Type B pancreatic cell (in vitro differentiated cells): ENCODE measurements at regions not wholly inside any gene's neighbourhood (a gene's known extent, or its start where the extent isn't known, plus 50 kb on each side); places are given as distances from the start of the nearest gene placed in this dataset.
A peak's percentile ranks its signal among the peaks of the same experiment; 100 is the strongest.

ENCODE experiments used
- DNase-seq: peaks from one replicate; pipeline ENCODE4 v3.0.0; 2021; ENCODE audit warnings: mixed read lengths; ENCODE audit not compliant: unreplicated experiment; ENCODE audit errors: extremely low spot score
- H3K27ac Mint-ChIP-seq: 2 replicates; pipeline ENCODE4 v1.8.0; 2021; ENCODE audit warnings: mild to moderate bottlenecking, mixed read lengths
- H3K27me3 Mint-ChIP-seq: 2 replicates; pipeline ENCODE4 v1.8.0; 2021; ENCODE audit warnings: mixed read lengths
- H3K36me3 Mint-ChIP-seq: 2 replicates; pipeline ENCODE4 v1.8.0; 2021; ENCODE audit warnings: mixed read lengths
- H3K4me1 Mint-ChIP-seq: one replicate; pipeline ENCODE4 v1.8.0; 2021; ENCODE audit warnings: mixed read lengths; ENCODE audit not compliant: unreplicated experiment
- H3K4me3 Mint-ChIP-seq: 2 replicates; pipeline ENCODE4 v1.8.0; 2021; ENCODE audit warnings: mild to moderate bottlenecking, mixed read lengths
- H3K9me3 Mint-ChIP-seq: 2 replicates; pipeline ENCODE4 v1.8.0; 2021; ENCODE audit warnings: mixed read lengths
- CTCF ChIP-seq: fragments of 200-600 bp; sonication (generic); conservative IDR thresholded peaks from 2 replicates; pipeline ENCODE4 v1.5.0; 2021; ENCODE audit warnings: antibody characterized with exemption, mild to moderate bottlenecking

GRCh38 chr4:117801756-117802155 is 232.5 kb upstream of the NDST3 start:
- peak overlapping the region; percentile 21 for H3K4me3 Mint-ChIP-seq
- no peaks in the 10 kb centered on the region for H3K36me3 Mint-ChIP-seq
- no peak for DNase-seq
- peaks cover 7% of the 10 kb centered on the region for H3K4me1 Mint-ChIP-seq
- H3K27ac Mint-ChIP-seq = no peak overlapping the region
- no peak for TF ChIP-seq CTCF
- peaks cover 8% of the 10 kb centered on the region for H3K9me3 Mint-ChIP-seq
- H3K27me3 Mint-ChIP-seq = no peaks in the 10 kb centered on the region

GRCh38 chr4:117811731-117812130 is 222.6 kb upstream of the NDST3 start:
- Mint-ChIP-seq H3K36me3 (no peaks in the 10 kb centered on the region), H3K27ac (no peak overlapping the region), H3K4me1 (peaks cover 4% of the 10 kb centered on the region), H3K9me3 (no peaks in the 10 kb centered on the region), H3K27me3 (no peaks in the 10 kb centered on the region), H3K4me3 (no peak overlapping the region)
- DNase-seq = no peak
- TF ChIP-seq CTCF = no peak

GRCh38 chr4:117814277-117815246 is 219.7 kb upstream of the NDST3 start:
- no peak for TF ChIP-seq CTCF
- no peaks in the 10 kb centered on the region for H3K36me3 Mint-ChIP-seq
- no peak overlapping the region for H3K4me3 Mint-ChIP-seq
- H3K9me3 Mint-ChIP-seq = no peaks in the 10 kb centered on the region
- peaks cover 4% of the 10 kb centered on the region for H3K4me1 Mint-ChIP-seq
- no peak overlapping the region for H3K27ac Mint-ChIP-seq
- no peaks in the 10 kb centered on the region for H3K27me3 Mint-ChIP-seq
- DNase-seq = no peak

GRCh38 chr4:117817301-117817700 is 217.0 kb upstream of the NDST3 start:
- H3K27ac Mint-ChIP-seq = no peak overlapping the region
- H3K27me3 Mint-ChIP-seq = no peaks in the 10 kb centered on the region
- DNase-seq = no peak
- no peaks in the 10 kb centered on the region for H3K9me3 Mint-ChIP-seq
- H3K4me3 Mint-ChIP-seq = no peak overlapping the region
- no peaks in the 10 kb centered on the region for H3K36me3 Mint-ChIP-seq
- no peak for TF ChIP-seq CTCF
- peaks cover 9% of the 10 kb centered on the region for H3K4me1 Mint-ChIP-seq

- no peaks in the 10 kb centered on the region for H3K27me3 Mint-ChIP-seq
- H3K4me1 Mint-ChIP-seq = peaks cover 5% of the 10 kb centered on the region
- H3K36me3 Mint-ChIP-seq = no peaks in the 10 kb centered on the region
- no peak for DNase-seq
- no peak for TF ChIP-seq CTCF
- H3K9me3 Mint-ChIP-seq = no peaks in the 10 kb centered on the region
- H3K4me3 Mint-ChIP-seq = no peak overlapping the region
- H3K27ac Mint-ChIP-seq = no peak overlapping the region
Measured at GRCh38 chr4:117821834-117822233, 212.5 kb upstream of the NDST3 start.
